Body of pancreas (tissue), 4 donors: ENCODE measurements at regions not wholly inside any gene's neighbourhood (a gene's known extent, or its start where the extent isn't known, plus 50 kb on each side); places are given as distances from the start of the nearest gene placed in this dataset.

Experiments used
- ATAC-seq: fragments of 150-250 bp; one replicate; pipeline ENCODE4 v1.9.1; 2016
- DNase-seq, 4 donors: peaks; one replicate each; pipeline ENCODE4 v3.0.0-alpha.2; 2019
- H3K27ac ChIP-seq, 4 donors: fragments of 200-600 bp; sonication (generic); 1 replicate in 3 of 4; 2 replicates in 1 of 4; pipeline versions ENCODE4 v1.5.1 to v1.6.1; 2016 to 2019; ENCODE audit warnings: mild to moderate bottlenecking in 1 of 4, mixed read lengths in 1 of 4, moderate library complexity in 1 of 4
- H3K27me3 ChIP-seq, 2 donors: fragments of 200-600 bp; sonication (generic); one replicate each; pipeline ENCODE4 v1.6.0; 2016; ENCODE audit warnings: mild to moderate bottlenecking in 1 of 2
- H3K36me3 ChIP-seq, 2 donors: fragments of 200-600 bp; sonication (generic); replicated peaks in 1 of 2; 2 replicates each; pipeline ENCODE4 v1.5.1; 2016; ENCODE audit warnings: low read depth in 2 of 2; ENCODE audit not compliant: insufficient read depth in 1 of 2
- H3K4me1 ChIP-seq: fragments of 200-600 bp; sonication (generic); one replicate; pipeline ENCODE4 v1.6.0; 2016
- H3K4me3 ChIP-seq, 2 donors: fragments of 200-600 bp; sonication (generic); 1 replicate in 1 of 2; 2 replicates in 1 of 2; pipeline ENCODE4 v1.5.1; 2016 to 2019
- H3K9me3 ChIP-seq, 3 donors: fragments of 200-600 bp; sonication (generic); 1 replicate in 2 of 3; 2 replicates in 1 of 3; pipeline ENCODE4 v1.5.1; 2016
- POLR2A ChIP-seq, 3 donors: fragments of 450-650 bp; IDR thresholded peaks; one replicate each; pipeline ENCODE4 v1.6.1; 2016; ENCODE audit warnings: antibody characterized with exemption in 3 of 3, mild to moderate bottlenecking in 2 of 3
- WGBS, 2 donors: methylation state at CpG; one replicate each; pipeline ENCODE4 v1.1.5; 2017; 5-methylcytosine and 5-hydroxymethylcytosine counted together
- intact Hi-C: fragments of 100-400 bp; cut with DNase I; formaldehyde crosslinking; loops from one replicate; pipeline ENCODE4 v1.15.1; 2023
- TF ChIP-seq, protein P1 (sequence below), 7 experiments: fragments of 450-650 bp in 4 of 7; fragments of 200-600 bp in 3 of 7; sonication (generic) in 3 of 7; IDR thresholded peaks; one replicate each; pipeline ENCODE4 v1.5.1; 2016 to 2019; ENCODE audit warnings: antibody characterized with exemption in 7 of 7

DNA sequence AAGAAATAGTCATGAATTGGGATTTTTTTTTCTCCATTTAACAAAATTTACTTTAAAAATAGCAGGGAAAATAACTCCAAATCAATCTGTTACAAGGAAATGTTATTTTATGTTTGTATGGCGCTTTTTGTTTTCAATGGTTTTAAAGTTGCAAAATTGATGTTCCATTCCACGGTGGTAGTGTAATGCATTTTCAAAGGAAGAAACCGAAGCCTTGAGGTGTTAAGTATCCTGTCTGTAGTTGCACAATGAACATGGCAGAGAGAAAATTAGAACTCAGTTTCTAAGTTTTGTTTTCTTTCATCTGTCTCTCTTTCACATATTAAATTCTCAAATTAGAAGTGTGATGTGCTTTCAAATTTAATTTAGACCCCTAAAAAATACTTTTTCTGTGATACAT is 841.8 kb downstream of the USP25 start:
- whole genome bisulfite sequencing, 2 donors, result 88 to 90% methylated on average over 3 of the region's 3 CpGs
- intact Hi-C loops, result no loop called here
- Histone ChIP-seq H3K9me3 (no peaks in the 10 kb centered on the region), H3K27me3 (no peaks in the 10 kb centered on the region), H3K4me3 (no peak overlapping the region), H3K36me3 (no peaks in the 10 kb centered on the region), H3K27ac (no peak overlapping the region), H3K4me1 (no peaks in the 10 kb centered on the region)
- ATAC-seq, result no peak
- no peak for TF ChIP-seq POLR2A (IDR thresholded peaks at IDR 0.05)
- TF ChIP-seq, protein P1, sequence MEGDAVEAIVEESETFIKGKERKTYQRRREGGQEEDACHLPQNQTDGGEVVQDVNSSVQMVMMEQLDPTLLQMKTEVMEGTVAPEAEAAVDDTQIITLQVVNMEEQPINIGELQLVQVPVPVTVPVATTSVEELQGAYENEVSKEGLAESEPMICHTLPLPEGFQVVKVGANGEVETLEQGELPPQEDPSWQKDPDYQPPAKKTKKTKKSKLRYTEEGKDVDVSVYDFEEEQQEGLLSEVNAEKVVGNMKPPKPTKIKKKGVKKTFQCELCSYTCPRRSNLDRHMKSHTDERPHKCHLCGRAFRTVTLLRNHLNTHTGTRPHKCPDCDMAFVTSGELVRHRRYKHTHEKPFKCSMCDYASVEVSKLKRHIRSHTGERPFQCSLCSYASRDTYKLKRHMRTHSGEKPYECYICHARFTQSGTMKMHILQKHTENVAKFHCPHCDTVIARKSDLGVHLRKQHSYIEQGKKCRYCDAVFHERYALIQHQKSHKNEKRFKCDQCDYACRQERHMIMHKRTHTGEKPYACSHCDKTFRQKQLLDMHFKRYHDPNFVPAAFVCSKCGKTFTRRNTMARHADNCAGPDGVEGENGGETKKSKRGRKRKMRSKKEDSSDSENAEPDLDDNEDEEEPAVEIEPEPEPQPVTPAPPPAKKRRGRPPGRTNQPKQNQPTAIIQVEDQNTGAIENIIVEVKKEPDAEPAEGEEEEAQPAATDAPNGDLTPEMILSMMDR (IDR thresholded peaks at IDR 0.05), result no peak
- no peak for DNase-seq

- 50 to 52% methylated on average over 1 of the region's 1 CpG for WGBS, 2 donors
- ATAC-seq, result no peak
- Histone ChIP-seq H3K9me3 (no peaks in the 10 kb centered on the region), H3K4me1 (no peaks in the 10 kb centered on the region), H3K27me3 (no peaks in the 10 kb centered on the region), H3K36me3 (no peaks in the 10 kb centered on the region), H3K27ac (no peak overlapping the region), H3K4me3 (no peak overlapping the region)
- no peak for DNase-seq
- TF ChIP-seq, protein P1 (IDR thresholded peaks at IDR 0.05), result no peak
- TF ChIP-seq POLR2A (IDR thresholded peaks at IDR 0.05), result no peak
- intact Hi-C loops, result no loop called here
Observed at GRCh38 chr21:16572032-16572431, 842.2 kb downstream of the USP25 start.

DNA sequence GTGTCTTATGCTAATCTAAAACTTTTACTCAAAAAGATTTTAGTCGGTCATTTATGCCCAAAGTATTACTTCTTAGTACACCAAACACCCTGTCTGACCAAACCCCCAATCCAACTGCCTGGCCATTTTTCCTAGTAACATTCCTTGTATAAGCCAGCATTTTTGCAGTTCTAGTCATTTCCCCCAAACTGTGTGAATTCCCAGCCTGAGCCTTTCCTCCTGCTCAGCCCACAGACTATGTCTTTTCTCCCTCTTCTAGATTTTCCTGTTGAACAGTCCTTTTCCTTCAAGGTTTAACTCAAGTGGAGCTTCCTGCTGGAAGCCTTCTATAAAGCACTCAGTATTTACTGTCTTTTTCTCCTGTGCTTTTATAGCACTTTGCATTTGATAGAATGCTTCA is 843.8 kb downstream of the USP25 start:
- ATAC-seq (no peak), DNase-seq (no peak)
- Histone ChIP-seq H3K4me3 (no peak overlapping the region), H3K4me1 (no peaks in the 10 kb centered on the region), H3K9me3 (no peaks in the 10 kb centered on the region), H3K36me3 (no peaks in the 10 kb centered on the region), H3K27me3 (no peaks in the 10 kb centered on the region), H3K27ac (no peak overlapping the region)
- intact Hi-C loops, result no loop called here
- WGBS, 2 donors, result 61 to 63% methylated on average over 1 of the region's 1 CpG
- TF ChIP-seq POLR2A (IDR thresholded peaks at IDR 0.05), result no peak
- TF ChIP-seq, protein P1 (IDR thresholded peaks at IDR 0.05), result no peak

GRCh38 chr21:16577975-16578374 is 848.2 kb downstream of the USP25 start:
- H3K9me3 ChIP-seq, result no peaks in the 10 kb centered on the region
- no peaks in the 10 kb centered on the region for H3K27me3 ChIP-seq
- H3K4me1 ChIP-seq, result no peaks in the 10 kb centered on the region
- no peak overlapping the region for H3K4me3 ChIP-seq
- DNase-seq, result no peak
- 88 to 100% methylated on average over 1 of the region's 1 CpG for WGBS, 2 donors
- no peak for TF ChIP-seq POLR2A (IDR thresholded peaks at IDR 0.05)
- TF ChIP-seq, protein P1 (IDR thresholded peaks at IDR 0.05), result no peak
- ATAC-seq, result no peak
- intact Hi-C loops, result no loop called here
- H3K36me3 ChIP-seq, result no peaks in the 10 kb centered on the region
- no peak overlapping the region for H3K27ac ChIP-seq

DNA sequence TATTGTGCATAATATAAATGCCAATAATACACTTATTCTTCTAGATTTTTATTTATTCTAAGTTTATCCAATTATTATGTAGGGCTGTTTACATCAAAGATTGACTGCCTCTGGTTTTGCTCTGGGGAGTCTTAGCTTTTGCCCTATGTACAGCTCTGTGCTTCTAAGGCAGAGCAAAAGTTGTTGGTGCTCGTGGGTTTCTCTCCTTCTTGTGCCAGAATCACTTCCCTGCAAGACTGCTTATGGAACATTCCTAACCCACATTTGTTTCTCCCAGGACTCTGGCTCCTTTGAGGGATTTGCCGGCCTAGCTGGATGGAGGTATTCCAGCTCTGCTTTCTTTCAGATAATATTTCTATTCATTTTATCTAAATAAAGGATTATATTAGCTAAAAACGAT is 849.1 kb downstream of the USP25 start:
- Histone ChIP-seq H3K4me1 (no peaks in the 10 kb centered on the region), H3K4me3 (no peak overlapping the region), H3K36me3 (no peaks in the 10 kb centered on the region), H3K9me3 (no peaks in the 10 kb centered on the region), H3K27ac (no peak overlapping the region), H3K27me3 (no peaks in the 10 kb centered on the region)
- no peak for DNase-seq
- no peak for ATAC-seq
- 41 to 44% methylated on average over 3 of the region's 3 CpGs for WGBS, 2 donors
- TF ChIP-seq POLR2A (IDR thresholded peaks at IDR 0.05), result no peak
- TF ChIP-seq, protein P1 (IDR thresholded peaks at IDR 0.05), result no peak
- intact Hi-C loops, result no loop called here
